ENCODE measurements at regions not wholly inside any gene's neighbourhood (a gene's known extent, or its start where the extent isn't known, plus 50 kb on each side); places are given as distances from the start of the nearest gene placed in this dataset.
"Not testable (repeated sequence)": the region's sequence is repeated elsewhere in the genome, so short reads cannot be mapped to it uniquely, and the experiment has no call there.

- peak; percentile 57 for DNase-seq
Measured at GRCh38 chr3:162586591-162586990, 1090.0 kb downstream of the OTOL1 start.

- DNase-seq = no peak
Measured at GRCh38 chr3:162597226-162597625, 1100.6 kb downstream of the OTOL1 start.

GRCh38 chr3:162598500-162598899, 1101.9 kb downstream of the OTOL1 start:
- DNase-seq = not testable (repeated sequence)

- DNase-seq = not testable (repeated sequence)
Measured at GRCh38 chr3:162599742-162600141, 1103.1 kb downstream of the OTOL1 start.

- no peak for DNase-seq
Measured at GRCh38 chr3:162601101-162601670, 1104.6 kb downstream of the OTOL1 start.

- DNase-seq = no peak
Measured at GRCh38 chr3:162602619-162603018, 1106.0 kb downstream of the OTOL1 start.

- no peak for DNase-seq
Measured at GRCh38 chr3:162605651-162606204, 1109.1 kb downstream of the OTOL1 start.

- DNase-seq = no peak
Measured at GRCh38 chr3:162610261-162610660, 1113.7 kb downstream of the OTOL1 start.

GRCh38 chr3:162612991-162613390, 1116.4 kb downstream of the OTOL1 start:
- no peak for DNase-seq

- DNase-seq = no peak
Measured at GRCh38 chr3:162626172-162626571, 1129.6 kb downstream of the OTOL1 start.

GRCh38 chr3:162628531-162628930, 1131.9 kb downstream of the OTOL1 start:
- no peak for DNase-seq

- DNase-seq = no peak
Measured at GRCh38 chr3:162629372-162629771, 1132.8 kb downstream of the OTOL1 start.

GRCh38 chr3:162632672-162633071, 1136.1 kb downstream of the OTOL1 start:
- DNase-seq = no peak

- not testable (repeated sequence) for DNase-seq
Measured at GRCh38 chr3:162640208-162640607, 1143.6 kb downstream of the OTOL1 start.

GRCh38 chr3:162641317-162641716, 1144.7 kb downstream of the OTOL1 start:
- no peak for DNase-seq

GRCh38 chr3:162641907-162642306, 1145.3 kb downstream of the OTOL1 start:
- DNase-seq = no peak

- no peak for DNase-seq
Measured at GRCh38 chr3:162643245-162643644, 1146.6 kb downstream of the OTOL1 start.

GRCh38 chr3:162647321-162647720, 1150.7 kb downstream of the OTOL1 start:
- no peak for DNase-seq

- no peak for DNase-seq
Measured at GRCh38 chr3:162658003-162658402, 1161.4 kb downstream of the OTOL1 start.

GRCh38 chr3:162665684-162666391, 1169.2 kb downstream of the OTOL1 start:
- no peak for DNase-seq

- no peak for DNase-seq
Measured at GRCh38 chr3:162666835-162667234, 1170.2 kb downstream of the OTOL1 start.

- no peak for DNase-seq
Measured at GRCh38 chr3:162670181-162670580, 1173.6 kb downstream of the OTOL1 start.

GRCh38 chr3:162677475-162677874, 1180.9 kb downstream of the OTOL1 start:
- no peak for DNase-seq

GRCh38 chr3:162678941-162679340, 1182.3 kb downstream of the OTOL1 start:
- DNase-seq = no peak

GRCh38 chr3:162684260-162684659, 1187.7 kb downstream of the OTOL1 start:
- DNase-seq = no peak

All from islet precursor cell (in vitro differentiated cells).